Endometrium (tissue), 2 donors: ENCODE measurements at regions not wholly inside any gene's neighbourhood (a gene's known extent, or its start where the extent isn't known, plus 50 kb on each side); places are given as distances from the start of the nearest gene placed in this dataset.
"Not testable (repeated sequence)": the region's sequence is repeated elsewhere in the genome, so short reads cannot be mapped to it uniquely, and the experiment has no call there.

Experiments used
- FAIRE-seq: peaks from 2 replicates; lab custom pipeline; 2012; peaks lifted over from hg19 to GRCh38; lab: Jason Lieb, UNC
- donor health status: control.
- donor health status: control.

- no peak for FAIRE-seq
Measured at GRCh38 chr6:96276305-96276704, 245.3 kb upstream of the UFL1 start.

GRCh38 chr6:96276856-96277255 lies 244.8 kb upstream of the UFL1 start:
- no peak for FAIRE-seq

- FAIRE-seq, result no peak
Measured at GRCh38 chr6:96279084-96279483, 242.5 kb upstream of the UFL1 start.

DNA sequence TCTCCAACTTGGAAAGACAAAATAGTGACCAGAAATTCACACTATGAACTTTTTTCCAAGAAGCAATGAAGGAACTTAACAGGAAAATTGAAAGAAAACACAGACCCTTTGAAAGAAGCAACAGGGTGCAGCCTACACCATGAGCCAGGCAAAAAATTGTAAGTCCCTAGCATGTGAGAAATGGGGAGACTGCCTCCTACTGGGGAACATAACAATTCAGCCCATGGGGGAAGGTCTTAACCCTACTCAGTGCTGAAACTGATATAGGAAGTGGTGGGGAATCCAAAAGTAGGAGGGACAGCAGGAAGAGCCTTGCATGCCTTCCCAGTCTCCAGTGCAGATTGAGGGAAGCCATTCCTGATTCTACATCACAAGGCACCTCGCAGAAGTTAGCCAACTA lies 235.1 kb upstream of the UFL1 start:
- FAIRE-seq, result no peak

DNA sequence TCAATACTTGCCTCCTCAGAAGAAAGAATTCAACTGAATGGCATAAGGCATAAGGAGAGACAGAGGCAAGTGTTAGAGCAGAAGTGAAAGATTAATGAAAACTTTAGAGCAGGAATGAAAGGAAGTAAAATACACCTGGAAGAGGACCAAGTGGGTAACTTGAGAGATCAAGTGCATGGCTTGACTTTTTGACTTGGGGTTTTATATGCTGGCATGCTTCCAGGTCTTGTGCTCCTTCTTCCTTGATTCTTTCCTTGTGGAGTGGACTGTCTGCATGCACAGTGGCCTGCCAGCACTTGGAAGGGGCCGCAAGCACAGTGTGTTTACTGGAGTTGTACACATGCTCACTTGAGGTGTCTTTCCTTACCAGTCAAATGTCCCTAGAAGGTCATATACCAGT lies 222.1 kb upstream of the UFL1 start:
- FAIRE-seq, result no peak

DNA sequence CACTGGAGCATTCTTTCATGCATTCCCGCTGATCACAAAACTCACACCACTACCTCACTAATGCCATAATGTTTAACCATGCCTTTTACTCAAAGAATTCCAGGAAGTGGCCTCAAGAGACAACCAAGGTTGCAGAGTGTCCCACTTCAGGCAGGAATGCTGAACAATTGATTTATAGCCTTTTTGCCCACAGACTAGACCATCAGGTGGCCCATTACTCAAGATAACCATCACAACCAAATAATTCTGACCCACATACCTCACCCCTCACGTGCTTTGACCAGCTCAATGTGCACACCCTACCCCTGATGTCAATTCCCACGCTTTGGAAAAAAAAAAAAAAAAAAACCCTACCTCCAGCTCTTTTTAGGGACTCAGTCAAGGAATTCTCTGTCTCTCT lies 220.6 kb upstream of the UFL1 start:
- no peak for FAIRE-seq

- no peak for FAIRE-seq
Measured at GRCh38 chr6:96301781-96302180, 219.8 kb upstream of the UFL1 start.

- FAIRE-seq, result no peak
Measured at GRCh38 chr6:96302991-96303390, 218.6 kb upstream of the UFL1 start.

DNA sequence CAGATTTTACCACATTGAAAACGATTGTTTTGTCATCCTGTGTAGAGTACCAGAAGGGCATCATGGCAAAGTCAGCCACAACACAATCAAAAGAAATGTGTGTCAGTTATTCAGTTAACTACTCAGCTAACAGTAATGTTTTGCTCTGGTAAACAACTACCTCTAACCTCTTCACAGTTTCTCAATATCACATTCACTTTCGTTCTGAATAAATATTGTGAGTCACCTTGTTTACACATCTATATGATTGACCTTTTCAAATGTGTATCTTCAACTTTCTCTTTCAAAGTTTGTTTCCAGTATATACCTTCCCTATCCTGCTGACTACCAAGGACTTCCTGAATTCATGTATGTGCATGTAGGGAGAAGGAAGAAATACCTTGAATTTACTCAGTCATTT lies 216.6 kb upstream of the UFL1 start:
- no peak for FAIRE-seq

GRCh38 chr6:96330884-96331283 lies 190.7 kb upstream of the UFL1 start:
- no peak for FAIRE-seq

DNA sequence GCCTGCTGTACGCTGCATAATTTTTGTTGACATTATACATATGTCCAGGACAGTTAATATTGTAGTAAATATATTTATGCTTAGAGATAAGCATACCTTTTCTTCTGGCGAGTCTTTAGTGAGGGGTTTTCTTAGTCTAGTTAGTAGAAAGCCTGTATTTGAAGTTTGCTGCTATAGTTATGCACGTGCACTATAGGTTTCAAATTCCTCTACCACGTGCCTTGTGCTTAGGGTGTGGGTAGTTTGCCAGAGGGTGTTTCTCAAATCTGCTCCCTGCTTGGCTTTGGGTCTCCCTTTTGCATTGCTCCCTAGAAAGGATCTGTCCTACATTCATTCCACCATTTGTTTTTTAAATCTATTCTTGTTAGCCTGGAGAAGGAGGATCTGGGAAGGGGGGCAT lies 181.4 kb upstream of the UFL1 start:
- no peak for FAIRE-seq

DNA sequence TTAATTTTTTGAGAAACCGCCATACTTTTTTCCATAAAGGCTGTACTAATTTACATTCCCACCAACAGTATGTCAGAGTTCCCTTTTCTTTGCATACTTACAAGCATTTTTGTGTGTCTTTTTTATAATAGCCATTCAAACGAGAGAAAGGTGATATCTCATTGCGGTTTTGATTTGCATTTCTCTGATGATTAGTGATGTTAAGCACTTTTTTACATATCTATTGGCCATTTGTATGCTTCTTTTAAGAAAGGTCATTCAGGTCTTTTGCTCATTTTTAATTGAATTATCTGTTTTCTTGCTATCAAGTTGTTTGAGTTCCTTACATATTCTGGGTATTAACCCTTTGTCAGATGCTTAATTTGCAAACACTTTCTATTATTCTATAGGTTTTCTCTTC lies 176.1 kb upstream of the UFL1 start:
- no peak for FAIRE-seq

DNA sequence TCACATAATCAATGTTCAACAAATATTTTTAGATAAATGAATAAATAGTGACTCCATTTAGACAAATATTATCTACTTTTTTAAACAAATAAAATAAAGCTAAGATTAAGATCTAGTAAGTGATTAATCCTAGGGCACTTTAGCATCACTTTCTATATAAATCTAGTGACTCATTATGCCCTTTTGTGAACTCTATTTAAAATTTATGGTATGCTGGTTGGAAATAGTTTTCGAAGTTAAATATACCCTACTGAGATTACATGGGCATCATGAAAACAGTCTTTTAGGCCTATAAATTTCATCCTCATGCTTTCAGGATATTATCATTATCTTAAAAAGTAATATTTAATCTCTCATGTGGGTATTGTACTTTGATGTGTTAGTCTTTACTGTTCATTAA lies 140.4 kb upstream of the UFL1 start:
- no peak for FAIRE-seq

- FAIRE-seq, result no peak
Measured at GRCh38 chr6:96391776-96392360, 129.7 kb upstream of the UFL1 start.

GRCh38 chr6:96394727-96395126 lies 126.9 kb upstream of the UFL1 start:
- no peak for FAIRE-seq

- no peak for FAIRE-seq
Measured at GRCh38 chr6:96410467-96410866, 111.1 kb upstream of the UFL1 start.

DNA sequence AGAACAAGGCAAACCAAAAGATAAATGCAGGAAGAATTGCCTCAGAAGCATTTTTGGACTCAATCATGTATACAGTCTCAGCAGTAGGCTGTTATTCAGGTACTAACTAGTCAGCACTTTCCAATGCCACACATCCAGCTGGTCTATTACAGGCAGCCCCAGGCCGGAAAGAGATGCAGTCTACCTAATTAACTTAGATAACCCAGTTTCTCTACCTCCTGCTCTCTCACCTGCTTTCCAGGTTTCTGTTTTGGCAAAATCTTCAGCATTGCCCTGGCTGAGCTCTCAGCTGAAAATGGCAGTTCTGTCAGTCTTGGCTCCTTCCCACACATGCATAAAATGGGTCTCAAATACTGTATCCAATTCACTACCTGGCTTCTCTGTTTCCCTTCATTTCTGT lies 101.3 kb upstream of the UFL1 start:
- FAIRE-seq, result no peak

GRCh38 chr6:96433950-96434349 lies 87.7 kb upstream of the UFL1 start:
- no peak for FAIRE-seq

GRCh38 chr6:96436398-96436797 lies 85.2 kb upstream of the UFL1 start:
- no peak for FAIRE-seq

DNA sequence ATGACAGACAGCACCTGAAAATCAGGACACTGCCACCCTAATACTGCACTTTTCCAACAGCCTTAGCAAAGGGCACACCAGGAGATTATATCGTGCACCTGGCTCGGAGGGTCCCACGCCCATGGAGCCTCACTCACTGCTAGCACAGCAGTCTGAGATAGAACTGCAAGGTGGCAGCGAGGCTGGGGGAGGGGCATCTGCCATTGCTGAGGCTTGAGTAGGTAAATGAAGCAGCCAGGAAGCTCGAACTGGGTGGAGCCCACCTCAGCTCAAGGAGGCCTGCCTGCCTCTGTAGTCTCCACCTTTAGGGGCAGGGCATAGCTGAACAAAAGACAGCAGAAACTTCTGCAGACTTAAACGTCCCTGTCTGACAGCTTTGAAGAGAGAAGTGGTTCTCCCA lies 84.4 kb upstream of the UFL1 start:
- not testable (repeated sequence) for FAIRE-seq

DNA sequence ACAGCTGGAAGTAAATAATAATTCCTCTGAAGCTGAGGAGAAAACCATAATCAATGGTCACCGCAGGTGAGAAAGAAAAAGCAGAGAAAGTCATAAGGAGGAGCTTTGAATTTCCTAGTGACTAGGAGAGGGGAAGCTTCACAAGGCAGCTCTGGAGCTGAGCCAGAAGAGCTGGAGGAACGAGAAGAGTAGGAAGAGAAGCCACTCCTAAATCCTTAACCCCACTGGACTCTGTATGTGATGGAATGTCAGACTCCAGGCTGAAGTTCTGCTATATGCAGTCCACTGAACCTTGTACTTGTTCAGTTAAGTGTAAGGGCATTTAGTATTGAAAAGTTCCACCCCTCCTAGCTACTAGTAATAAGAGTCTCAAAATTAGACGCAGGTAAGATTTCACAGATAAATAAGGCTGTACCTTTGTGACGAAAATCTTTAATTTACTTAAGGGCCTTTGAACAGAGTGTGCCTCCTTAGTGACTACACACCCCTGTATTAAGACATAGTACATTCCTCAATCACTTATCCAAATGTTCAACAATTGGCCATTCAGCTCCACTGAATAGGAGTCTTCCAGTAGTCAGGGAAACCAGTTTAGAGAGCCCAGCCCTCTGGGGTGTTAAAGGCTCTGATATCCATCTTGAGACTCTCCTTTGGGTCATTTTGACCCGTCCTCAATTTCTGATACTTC lies 71.4 kb upstream of the UFL1 start:
- FAIRE-seq, result peak; percentile 26

DNA sequence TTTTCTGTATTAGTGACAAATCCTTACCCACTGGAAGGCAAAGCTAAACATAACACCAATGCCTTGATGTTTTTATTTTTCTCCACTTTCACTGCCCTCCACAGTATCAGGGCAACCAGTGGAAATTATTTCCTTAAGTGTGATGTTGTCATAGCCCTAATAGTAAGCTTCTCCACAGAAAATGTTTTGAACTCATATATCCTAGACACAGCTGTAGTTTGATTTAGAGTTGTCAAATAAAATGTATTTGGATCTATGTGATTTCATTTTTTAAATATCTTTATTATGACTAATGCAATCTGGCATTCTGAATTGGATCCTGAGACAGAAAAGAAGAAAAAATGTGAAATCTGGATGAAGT lies 70.9 kb upstream of the UFL1 start:
- FAIRE-seq, result no peak

- no peak for FAIRE-seq
Measured at GRCh38 chr6:96458771-96459170, 62.8 kb upstream of the UFL1 start.

GRCh38 chr6:96460052-96460700 lies 61.4 kb upstream of the UFL1 start:
- no peak for FAIRE-seq
